ENCODE measurements at regions not wholly inside any gene's neighbourhood (a gene's known extent, or its start where the extent isn't known, plus 50 kb on each side); places are given as distances from the start of the nearest gene placed in this dataset.
A peak's percentile ranks its signal among the peaks of the same experiment; 100 is the strongest.
"Not testable (repeated sequence)": the region's sequence is repeated elsewhere in the genome, so short reads cannot be mapped to it uniquely, and the experiment has no call there.

DNA sequence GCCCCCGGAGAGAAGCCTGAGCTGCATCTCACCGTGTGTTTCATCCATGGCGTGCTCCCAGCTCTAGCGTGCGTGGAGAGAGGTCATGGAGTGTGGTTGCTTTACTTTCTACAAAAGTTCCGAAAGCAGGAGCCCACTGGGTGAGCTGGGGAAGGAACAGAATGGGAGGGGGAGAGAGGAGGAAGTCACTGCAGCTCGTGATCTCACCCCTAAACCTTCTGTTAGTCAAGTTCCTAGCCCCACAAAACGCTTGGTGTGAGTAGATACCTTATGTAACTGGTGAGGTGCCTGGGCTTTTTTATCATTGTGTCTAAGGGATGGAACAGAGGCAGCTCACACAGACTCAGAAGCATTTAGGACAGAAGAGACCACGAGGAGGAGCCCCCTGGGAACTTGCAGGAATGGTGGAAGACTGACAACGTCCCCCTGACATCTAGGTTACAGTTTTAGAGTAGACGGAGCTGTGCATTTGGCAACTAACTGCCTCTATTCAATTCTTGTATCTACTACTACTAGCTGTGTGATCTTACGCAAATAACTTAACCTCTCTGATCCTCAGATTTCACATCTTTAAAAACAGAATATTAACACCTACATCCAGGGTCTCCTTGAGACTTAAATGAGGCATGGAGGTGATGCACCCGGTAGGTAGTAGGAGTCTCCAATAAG is 123.3 kb downstream of the ARL4C start:
- no peak for DNase-seq

- no peak for DNase-seq
Observed at GRCh38 chr2:234373060-234373459, 123.8 kb downstream of the ARL4C start.

DNA sequence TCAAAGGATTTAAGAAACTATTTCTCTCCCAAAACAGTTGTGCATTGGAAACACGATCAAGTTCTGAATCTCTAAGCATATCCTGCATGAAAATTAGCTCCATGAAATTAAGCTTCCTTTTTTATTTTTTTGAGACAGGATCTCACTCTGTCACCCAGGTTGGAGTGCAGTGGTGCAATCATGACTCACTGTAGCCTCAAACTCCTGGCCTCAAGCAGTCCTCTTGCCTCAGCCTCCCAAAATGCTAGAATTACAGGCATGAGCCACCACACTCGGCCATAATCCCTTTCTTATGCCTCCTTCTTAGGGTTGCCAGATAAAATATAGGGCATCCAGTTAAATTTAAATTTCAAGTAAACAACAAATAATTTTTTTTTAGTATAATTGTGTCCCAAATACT is 124.4 kb downstream of the ARL4C start:
- no peak for DNase-seq

DNA sequence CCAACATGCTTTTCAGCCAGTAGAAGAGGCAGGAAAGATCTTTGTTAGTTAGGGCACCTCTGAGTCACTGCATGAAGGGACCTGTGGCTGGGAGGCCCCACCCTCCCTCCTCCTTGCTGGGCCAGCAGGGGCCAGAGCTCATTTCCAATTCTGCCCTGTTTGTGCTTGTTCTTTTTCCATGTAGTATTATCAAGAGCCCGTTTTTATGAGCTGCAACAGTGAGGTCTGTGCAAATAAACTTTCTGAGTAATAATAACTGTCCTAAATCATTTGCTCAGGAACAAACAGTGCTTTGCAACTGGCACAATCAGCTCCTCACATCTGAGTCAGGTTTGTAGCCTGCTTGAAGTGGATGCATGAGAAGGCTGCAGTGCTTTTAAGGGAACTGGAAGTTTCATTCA is 128.0 kb downstream of the ARL4C start:
- DNase-seq: no peak

DNA sequence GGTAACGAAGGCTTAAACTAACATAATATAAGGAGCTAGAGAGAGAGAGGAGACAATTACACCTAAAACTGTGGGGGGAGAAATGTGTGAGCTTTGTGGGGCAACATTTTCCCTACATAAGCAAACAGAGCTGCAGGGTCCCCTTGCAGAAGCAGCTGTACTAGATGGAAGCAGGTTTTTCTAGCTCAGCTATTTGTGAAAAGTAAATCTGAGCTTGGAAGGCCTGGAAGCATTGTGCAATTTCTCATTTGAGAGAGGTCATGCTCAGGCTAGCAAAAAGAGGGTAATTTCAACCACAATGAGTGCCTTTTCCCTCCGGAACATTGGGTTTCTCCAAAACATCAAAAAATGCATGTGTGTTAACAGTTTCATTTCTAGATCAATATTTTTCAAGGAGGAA is 130.0 kb downstream of the ARL4C start:
- peak; percentile 32 for DNase-seq

GRCh38 chr2:234364661-234365060 is 132.2 kb downstream of the ARL4C start:
- DNase-seq: no peak

DNA sequence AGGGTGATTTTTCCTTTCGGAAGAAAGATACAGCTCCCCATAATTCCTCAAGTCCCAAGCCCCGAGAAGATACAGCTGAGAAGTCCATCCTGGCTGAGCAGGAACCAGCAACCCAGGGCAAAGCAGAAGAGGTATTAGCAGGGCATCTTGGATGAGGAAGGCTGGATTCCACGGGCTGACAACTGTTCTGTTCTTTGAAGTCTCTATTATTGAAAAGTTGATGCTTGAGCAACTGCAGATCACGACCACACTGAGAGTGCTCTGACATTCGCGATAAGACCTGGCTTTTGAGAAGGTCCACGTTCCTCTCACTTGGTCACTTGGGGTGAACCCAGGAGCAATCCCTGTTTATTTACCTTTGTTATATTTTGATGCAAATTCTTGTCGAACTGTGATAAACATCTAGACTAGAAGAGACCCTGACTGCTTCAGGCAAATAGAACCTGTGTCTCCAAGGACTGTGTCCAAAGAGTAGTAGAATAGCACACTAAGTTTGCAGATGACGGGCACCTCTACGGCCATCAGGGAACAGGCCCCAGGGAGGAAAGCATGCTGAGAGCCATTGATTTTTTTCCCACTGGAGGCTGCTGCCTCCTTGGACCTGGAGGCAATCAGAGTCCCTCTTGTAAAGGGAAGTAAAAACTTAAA is 133.1 kb downstream of the ARL4C start:
- DNase-seq: no peak

GRCh38 chr2:234363011-234363487 is 133.8 kb downstream of the ARL4C start:
- no peak for DNase-seq

DNA sequence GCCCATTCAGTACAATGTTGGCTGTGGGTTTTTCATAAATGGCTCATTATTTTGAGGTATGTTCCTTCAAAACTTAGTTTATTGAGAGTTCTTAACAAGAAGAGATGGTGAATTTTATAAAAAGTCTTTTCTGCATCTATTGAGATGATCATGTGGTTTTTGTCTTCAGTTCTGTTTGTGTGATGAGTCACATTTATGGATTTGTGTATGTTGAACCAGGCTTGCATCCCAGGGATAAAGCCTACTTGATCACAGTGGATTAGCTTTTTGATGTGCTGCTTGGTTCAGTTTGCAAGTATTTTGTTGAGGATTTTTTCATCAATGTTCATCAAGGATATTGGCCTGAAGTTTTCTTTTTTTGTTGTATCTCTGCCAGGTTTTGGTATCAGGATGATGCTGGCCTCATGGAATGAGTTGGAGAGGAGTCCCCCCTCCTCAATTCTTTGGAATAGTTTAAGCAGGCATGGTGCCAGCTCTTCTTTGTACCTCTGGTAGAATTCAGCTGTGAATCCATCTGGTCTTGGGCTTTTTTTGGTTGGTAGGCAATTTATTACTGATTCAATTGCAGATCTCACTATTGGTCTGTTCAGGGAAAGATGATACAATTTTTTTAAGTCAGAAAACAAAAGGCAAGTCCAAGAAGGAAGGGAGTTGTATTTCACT is 136.4 kb downstream of the ARL4C start:
- DNase-seq: not testable (repeated sequence)

DNA sequence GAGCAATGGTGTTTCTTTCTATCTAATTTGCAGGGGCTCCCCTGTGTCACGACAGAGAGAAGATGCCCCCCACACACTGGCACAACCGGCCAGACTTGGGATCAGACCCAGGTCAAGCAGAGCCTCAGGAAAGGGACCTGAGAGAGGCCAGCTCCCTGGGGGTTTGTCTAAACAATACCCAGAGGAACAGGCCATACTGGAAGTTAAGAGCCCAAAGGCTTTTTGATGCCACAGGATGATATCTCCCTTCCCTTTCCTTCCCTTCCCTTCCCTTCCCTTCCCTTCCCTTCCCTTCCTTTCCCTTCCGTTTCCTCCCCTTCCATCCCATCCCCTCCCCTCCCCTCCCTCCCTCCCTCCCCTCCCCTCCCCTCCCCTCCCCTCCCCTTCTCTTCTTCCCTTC is 139.2 kb downstream of the ARL4C start:
- no peak for DNase-seq

DNA sequence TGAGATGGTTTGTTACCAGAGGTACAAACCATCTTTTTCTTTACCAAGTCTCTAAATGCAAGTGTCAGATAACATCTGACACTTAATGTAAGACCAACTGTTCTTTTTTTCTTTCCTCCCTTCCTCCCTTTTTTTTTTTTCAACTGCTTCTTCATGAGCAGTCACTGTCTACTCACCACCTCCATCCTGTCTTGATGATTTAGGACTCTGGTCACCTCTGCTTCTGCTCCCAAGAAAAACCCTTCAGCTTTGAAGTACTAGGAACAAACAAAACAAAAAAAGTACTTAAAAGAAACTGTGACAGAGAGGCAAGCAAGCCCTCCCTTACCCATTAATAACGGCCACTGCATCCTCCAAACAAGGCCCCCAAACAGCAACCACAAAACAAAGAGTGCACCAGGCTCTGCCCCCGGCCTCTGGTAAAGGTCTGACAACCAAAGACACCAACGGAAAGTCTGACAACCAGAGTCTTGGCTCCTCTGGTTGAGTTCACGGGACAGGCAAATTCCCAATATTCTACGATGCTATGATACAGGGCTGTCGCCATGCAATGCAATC is 141.0 kb downstream of the ARL4C start:
- no peak for DNase-seq

GRCh38 chr2:234355021-234355720 is 141.7 kb downstream of the ARL4C start:
- DNase-seq: no peak

DNA sequence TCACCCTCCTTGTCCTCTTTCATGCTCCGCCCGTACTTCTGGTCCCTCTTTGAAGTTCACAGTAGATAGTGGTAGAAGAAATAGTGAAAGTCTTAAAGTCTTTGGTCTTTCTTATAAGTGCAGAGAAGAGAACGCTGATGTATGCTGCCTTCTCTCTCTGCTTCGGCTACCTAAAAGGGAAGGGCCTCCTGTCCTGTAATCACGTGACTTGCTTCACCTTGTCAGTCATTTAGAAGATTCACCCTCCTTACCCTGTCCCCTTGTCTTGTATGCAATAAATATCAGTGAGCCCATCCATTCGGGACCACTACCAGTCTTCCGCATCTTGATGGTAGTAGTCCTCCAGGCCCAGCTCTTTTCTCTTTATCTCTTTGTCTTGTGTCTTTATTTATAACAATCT is 144.6 kb downstream of the ARL4C start:
- DNase-seq: no peak

DNA sequence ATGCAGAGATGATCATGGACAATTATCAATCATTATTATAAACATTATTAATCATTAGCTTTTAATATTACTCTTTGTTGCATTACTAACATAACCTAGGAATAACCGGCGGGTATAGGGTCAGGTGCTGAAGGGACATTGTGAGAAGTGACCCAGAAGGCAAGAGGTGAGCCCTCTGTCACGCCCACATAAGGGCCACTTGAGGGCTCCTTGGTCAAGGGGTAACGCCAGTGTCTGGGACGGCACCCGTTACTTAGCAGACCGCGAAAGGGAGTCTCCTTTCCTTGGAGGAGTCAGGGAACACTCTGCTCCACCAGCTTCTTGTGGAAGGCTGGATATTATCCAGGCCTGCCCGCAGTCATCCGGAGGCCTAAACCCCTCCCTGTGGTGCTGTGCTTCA is 145.0 kb downstream of the ARL4C start:
- DNase-seq: not testable (repeated sequence)

GRCh38 chr2:234348081-234348480 is 148.8 kb downstream of the ARL4C start:
- DNase-seq: peak; percentile 32

DNA sequence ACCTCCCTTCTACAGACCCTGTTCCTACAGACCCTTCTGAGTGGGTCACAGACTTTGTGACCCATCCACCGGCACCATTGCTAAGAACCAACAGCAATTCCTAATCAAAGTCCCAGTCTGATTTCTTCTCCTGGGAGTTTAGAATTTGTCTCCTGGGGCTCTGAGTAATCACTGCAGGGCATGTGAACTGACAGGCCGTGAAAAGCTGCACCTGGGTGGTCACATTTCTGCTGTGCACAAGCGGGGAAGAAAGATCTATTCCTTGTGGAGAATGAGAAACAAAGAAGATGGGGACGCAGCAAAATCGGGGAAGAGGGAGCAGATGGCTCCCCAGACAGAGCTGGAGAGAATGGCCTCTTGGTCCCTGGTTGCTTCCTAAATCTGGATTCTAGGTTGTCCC is 151.0 kb downstream of the ARL4C start:
- DNase-seq: no peak

GRCh38 chr2:234344012-234344411 is 152.9 kb downstream of the ARL4C start:
- no peak for DNase-seq

GRCh38 chr2:234343372-234343771 is 153.5 kb downstream of the ARL4C start:
- DNase-seq: no peak

DNA sequence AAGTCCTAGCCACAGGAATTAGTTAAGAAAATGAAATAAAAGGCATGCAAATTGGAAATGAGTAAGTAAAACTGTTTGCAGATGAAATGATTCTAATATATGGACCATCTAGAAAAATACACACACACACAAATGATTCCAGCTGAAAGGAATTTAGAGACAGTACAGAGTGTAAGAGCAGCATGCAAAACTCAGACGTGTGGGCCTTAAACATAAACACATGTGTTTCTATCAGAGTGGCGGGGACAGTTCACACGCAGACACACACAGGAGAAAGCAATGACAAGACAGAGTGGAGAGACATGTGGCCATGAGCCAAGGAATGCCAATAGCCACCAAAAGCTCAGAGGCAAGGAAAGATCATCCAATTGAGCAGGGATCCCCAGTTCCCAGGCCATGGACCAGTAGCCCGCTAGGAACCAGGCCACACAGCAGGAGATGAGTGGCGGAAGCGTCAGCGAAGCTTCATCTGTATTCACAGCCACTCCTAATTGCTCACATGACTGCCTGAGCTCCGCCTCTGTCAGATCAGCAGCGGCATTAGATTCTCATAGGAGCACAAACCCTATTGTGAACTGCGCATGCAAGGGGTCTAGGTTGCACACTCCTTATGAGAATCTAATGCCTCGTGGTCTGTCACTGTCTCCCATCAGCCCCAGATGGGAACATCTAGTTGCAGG is 155.4 kb downstream of the ARL4C start:
- peak; percentile 89 for DNase-seq

DNA sequence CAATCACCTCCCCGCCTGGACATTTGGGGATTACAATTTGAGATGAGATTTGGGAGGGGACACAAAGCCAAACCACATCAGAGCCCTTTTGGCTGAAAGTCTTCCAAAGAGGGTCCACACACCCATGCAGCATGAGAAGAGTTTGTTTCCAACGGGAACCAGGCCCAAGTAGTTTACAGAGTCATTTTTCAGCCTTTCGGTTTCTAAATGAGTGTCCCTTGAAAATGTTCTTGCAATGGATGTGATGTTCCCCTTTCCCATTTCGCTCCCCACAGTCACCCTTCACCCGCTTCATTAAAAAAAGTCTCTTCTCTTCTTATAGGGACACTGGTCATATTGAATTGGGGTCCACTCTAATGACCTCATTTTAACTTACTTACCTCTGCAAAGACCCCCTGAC is 157.4 kb downstream of the ARL4C start:
- no peak for DNase-seq

GRCh38 chr2:234339011-234339410 is 157.9 kb downstream of the ARL4C start:
- DNase-seq: no peak

GRCh38 chr2:234335661-234336228 is 161.1 kb downstream of the ARL4C start:
- peak; percentile 88 for DNase-seq

Data from skin of body (tissue), 1 donor.